Peyer's patch (tissue), 4 donors: ENCODE measurements at regions not wholly inside any gene's neighbourhood (a gene's known extent, or its start where the extent isn't known, plus 50 kb on each side); places are given as distances from the start of the nearest gene placed in this dataset.

Source experiments
- DNase-seq, 3 donors: peaks; one replicate each; pipeline ENCODE4 v3.0.0-alpha.2; 2017 to 2019
- H3K27ac ChIP-seq, 4 donors: fragments of 200-600 bp; sonication (generic); one replicate each; pipeline ENCODE4 v1.5.1; 2016 to 2019
- H3K27me3 ChIP-seq, 2 donors: fragments of 200-600 bp; sonication (generic); one replicate each; pipeline ENCODE4 v1.5.1; 2019
- H3K36me3 ChIP-seq, 3 donors: fragments of 200-600 bp; sonication (generic); one replicate each; pipeline ENCODE4 v1.5.1; 2016 to 2019
- H3K4me1 ChIP-seq, 4 donors: fragments of 200-600 bp; sonication (generic); one replicate each; pipeline ENCODE4 v1.5.1; 2016 to 2019
- H3K4me3 ChIP-seq, 4 donors: fragments of 200-600 bp; sonication (generic); 1 replicate in 3 of 4; 2 replicates in 1 of 4; pipeline ENCODE4 v1.5.1; 2016 to 2019; ENCODE audit warnings: mild to moderate bottlenecking in 1 of 4
- H3K9me3 ChIP-seq, 4 donors: fragments of 200-600 bp; sonication (generic); one replicate each; pipeline ENCODE4 v1.5.1; 2016 to 2019; ENCODE audit warnings: mild to moderate bottlenecking in 1 of 4
- POLR2A ChIP-seq, 2 donors: fragments of 450-650 bp; IDR thresholded peaks; one replicate each; pipeline ENCODE4 v1.5.1; 2017; ENCODE audit warnings: antibody characterized with exemption in 2 of 2, mild to moderate bottlenecking in 2 of 2, moderate library complexity in 2 of 2
- TF ChIP-seq, protein P1 (sequence below), 6 experiments: fragments of 450-650 bp in 4 of 6; fragments of 200-600 bp in 2 of 6; sonication (generic) in 1 of 6; IDR thresholded peaks; one replicate each; pipeline ENCODE4 v1.5.1; 2017 to 2019; ENCODE audit warnings: antibody characterized with exemption in 6 of 6, mild to moderate bottlenecking in 3 of 6, moderate library complexity in 1 of 6

- H3K4me1 ChIP-seq: no peaks in the 10 kb centered on the region
- no peak overlapping the region for H3K4me3 ChIP-seq
- no peak overlapping the region for H3K27ac ChIP-seq
- no peak for DNase-seq
- no peaks in the 10 kb centered on the region for H3K9me3 ChIP-seq
- TF ChIP-seq POLR2A (IDR thresholded peaks at IDR 0.05): no peak
- TF ChIP-seq, protein P1, sequence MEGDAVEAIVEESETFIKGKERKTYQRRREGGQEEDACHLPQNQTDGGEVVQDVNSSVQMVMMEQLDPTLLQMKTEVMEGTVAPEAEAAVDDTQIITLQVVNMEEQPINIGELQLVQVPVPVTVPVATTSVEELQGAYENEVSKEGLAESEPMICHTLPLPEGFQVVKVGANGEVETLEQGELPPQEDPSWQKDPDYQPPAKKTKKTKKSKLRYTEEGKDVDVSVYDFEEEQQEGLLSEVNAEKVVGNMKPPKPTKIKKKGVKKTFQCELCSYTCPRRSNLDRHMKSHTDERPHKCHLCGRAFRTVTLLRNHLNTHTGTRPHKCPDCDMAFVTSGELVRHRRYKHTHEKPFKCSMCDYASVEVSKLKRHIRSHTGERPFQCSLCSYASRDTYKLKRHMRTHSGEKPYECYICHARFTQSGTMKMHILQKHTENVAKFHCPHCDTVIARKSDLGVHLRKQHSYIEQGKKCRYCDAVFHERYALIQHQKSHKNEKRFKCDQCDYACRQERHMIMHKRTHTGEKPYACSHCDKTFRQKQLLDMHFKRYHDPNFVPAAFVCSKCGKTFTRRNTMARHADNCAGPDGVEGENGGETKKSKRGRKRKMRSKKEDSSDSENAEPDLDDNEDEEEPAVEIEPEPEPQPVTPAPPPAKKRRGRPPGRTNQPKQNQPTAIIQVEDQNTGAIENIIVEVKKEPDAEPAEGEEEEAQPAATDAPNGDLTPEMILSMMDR (IDR thresholded peaks at IDR 0.05): no peak
- no peaks in the 10 kb centered on the region for H3K36me3 ChIP-seq
- no peaks in the 10 kb centered on the region for H3K27me3 ChIP-seq
Measured at GRCh38 chr12:30846776-30847175, 79.8 kb upstream of the TSPAN11 start.

DNA sequence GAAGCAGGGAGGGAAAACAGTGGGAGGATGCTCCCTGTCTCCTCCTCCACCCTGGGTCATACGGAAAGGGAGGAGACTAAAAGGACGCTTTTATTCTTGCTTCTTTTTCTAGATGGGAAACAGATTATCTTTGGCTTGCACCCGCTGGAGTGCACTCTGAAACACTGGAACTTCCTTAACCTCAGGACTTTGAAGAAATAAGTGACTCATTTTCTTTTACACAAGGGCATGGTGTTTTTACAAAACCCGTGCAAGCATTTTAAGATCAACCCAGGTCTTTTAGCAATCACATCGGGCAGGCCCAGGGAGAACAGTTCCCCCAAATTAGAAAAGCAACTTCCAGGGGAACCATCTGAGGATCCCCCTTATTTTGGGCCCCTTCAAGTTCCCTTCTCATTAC is 80.9 kb upstream of the TSPAN11 start:
- H3K4me3 ChIP-seq: no peak overlapping the region
- DNase-seq: no peak
- no peaks in the 10 kb centered on the region for H3K9me3 ChIP-seq
- H3K27me3 ChIP-seq: no peaks in the 10 kb centered on the region
- H3K36me3 ChIP-seq: no peaks in the 10 kb centered on the region
- H3K4me1 ChIP-seq: no peaks in the 10 kb centered on the region
- TF ChIP-seq POLR2A (IDR thresholded peaks at IDR 0.05): no peak
- TF ChIP-seq, protein P1 (IDR thresholded peaks at IDR 0.05): no peak
- no peak overlapping the region for H3K27ac ChIP-seq

GRCh38 chr12:30843211-30843610 is 83.3 kb upstream of the TSPAN11 start:
- Histone ChIP-seq H3K4me3 (no peak overlapping the region), H3K4me1 (no peaks in the 10 kb centered on the region), H3K27me3 (no peaks in the 10 kb centered on the region), H3K9me3 (no peaks in the 10 kb centered on the region), H3K36me3 (no peaks in the 10 kb centered on the region), H3K27ac (no peak overlapping the region)
- TF ChIP-seq, protein P1 (IDR thresholded peaks at IDR 0.05): no peak
- TF ChIP-seq POLR2A (IDR thresholded peaks at IDR 0.05): no peak
- no peak for DNase-seq

DNA sequence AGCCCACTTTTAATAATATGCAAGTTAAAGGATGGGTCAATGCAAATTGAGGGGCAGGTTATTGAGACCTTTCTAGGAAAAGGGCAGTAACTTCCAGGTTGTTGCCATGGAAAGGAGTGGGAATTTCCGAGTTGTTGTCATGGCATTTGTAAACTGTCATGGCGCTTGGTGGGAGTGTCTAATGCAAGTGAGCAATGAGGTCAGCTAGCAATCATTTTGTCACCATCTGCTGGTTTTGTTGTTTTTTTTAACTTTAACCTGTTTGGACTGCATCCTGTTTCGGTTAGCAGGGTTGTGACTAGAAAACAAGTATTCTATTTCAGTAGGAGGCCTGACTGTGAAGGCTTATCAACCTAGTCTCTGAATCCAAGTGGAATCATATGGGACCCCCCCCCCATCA is 85.8 kb upstream of the TSPAN11 start:
- no peaks in the 10 kb centered on the region for H3K4me1 ChIP-seq
- no peak overlapping the region for H3K27ac ChIP-seq
- no peaks in the 10 kb centered on the region for H3K9me3 ChIP-seq
- no peak overlapping the region for H3K4me3 ChIP-seq
- H3K27me3 ChIP-seq: no peaks in the 10 kb centered on the region
- no peak for DNase-seq
- H3K36me3 ChIP-seq: no peaks in the 10 kb centered on the region
- TF ChIP-seq, protein P1 (IDR thresholded peaks at IDR 0.05): no peak
- TF ChIP-seq POLR2A (IDR thresholded peaks at IDR 0.05): no peak

- TF ChIP-seq, protein P1 (IDR thresholded peaks at IDR 0.05): no peak
- no peak for TF ChIP-seq POLR2A (IDR thresholded peaks at IDR 0.05)
- Histone ChIP-seq H3K4me3 (no peak overlapping the region), H3K4me1 (no peaks in the 10 kb centered on the region)
Measured at GRCh38 chr12:30839643-30840220, 85.0 kb upstream of the CAPRIN2 start.

DNA sequence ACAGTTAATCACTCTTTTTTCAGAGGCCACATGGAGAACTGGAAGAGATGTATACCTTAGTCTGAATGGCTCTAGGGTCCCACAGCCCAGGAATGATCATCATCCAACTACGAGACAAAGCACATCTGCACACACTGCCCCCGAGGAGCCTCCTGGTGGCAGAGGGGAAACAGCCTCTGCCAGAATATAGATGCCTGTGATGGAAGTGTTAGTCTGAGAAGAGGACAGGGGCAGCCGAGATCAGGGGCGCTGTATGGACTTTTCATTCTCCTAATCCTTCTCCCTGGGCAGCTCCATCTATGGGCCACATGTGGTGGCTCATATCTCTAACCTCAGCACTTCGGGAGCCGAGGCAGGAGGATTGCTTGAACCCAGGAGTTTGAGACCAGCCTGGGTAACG is 82.8 kb upstream of the CAPRIN2 start:
- H3K27me3 ChIP-seq: no peaks in the 10 kb centered on the region
- no peak for TF ChIP-seq POLR2A (IDR thresholded peaks at IDR 0.05)
- TF ChIP-seq, protein P1 (IDR thresholded peaks at IDR 0.05): no peak
- no peak overlapping the region for H3K27ac ChIP-seq
- H3K9me3 ChIP-seq: no peaks in the 10 kb centered on the region
- no peak for DNase-seq
- no peaks in the 10 kb centered on the region for H3K4me1 ChIP-seq
- no peak overlapping the region for H3K4me3 ChIP-seq
- H3K36me3 ChIP-seq: no peaks in the 10 kb centered on the region

More at GRCh38 chr12:30839643-30840220, 85.0 kb upstream of the CAPRIN2 start:
- Histone ChIP-seq H3K27ac (no peak overlapping the region), H3K9me3 (no peaks in the 10 kb centered on the region), H3K27me3 (no peaks in the 10 kb centered on the region), H3K36me3 (no peaks in the 10 kb centered on the region)
- DNase-seq: peak in 1 of 3 donors; percentile 17
